HG03432 (cell line): ENCODE measurements at regions not wholly inside any gene's neighbourhood (a gene's known extent, or its start where the extent isn't known, plus 50 kb on each side); places are given as distances from the start of the nearest gene placed in this dataset.
A peak's percentile ranks its signal among the peaks of the same experiment; 100 is the strongest.

ENCODE experiments used
- ATAC-seq: cut with Tn5 transposase; IDR thresholded peaks from one replicate; pipeline ENCODE4 v1.9.1; 2021; ENCODE audit warnings: mild to moderate bottlenecking, moderate library complexity; ENCODE audit not compliant: unreplicated experiment

DNA sequence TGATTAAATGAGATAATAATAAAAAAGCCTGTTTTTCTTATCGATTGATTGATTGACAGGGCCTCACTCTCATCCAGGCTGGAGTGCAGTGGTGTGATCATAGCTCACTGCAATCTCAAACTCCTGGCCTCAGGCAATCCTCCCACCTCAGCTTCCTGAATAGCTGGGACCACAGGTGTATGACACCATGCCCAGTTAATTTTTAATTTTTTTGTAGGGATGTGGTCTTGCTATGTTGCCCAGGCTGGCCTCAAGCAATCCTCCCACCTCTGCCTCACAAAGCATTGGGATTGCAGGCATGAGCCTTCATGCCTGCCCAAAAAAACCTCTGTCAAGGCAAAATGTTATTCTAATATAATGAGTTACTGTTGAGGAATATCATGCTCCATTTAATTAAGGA lies 346.4 kb upstream of the DAB1 start:
- ATAC-seq, result no peak

DNA sequence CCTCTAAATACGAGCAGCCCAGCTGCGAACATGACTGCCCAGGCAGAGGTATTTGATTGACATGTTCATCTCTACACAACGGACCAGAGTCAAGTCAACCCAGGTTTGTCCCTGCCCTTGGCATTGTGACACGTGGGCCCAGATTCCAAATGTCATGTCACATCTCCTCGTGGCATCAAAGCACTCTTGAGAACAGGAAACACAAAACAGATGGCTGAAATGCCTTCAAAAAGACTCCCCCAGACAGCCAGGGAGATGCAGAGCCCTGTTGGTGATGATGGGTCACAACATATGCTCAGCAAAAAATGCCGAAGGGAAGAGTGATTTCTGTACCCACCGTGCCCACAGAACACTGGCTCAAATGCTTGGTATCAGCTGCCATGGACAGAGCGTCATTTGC lies 337.8 kb upstream of the DAB1 start:
- ATAC-seq, result no peak

- no peak for ATAC-seq
Measured at GRCh38 chr1:57752843-57753242, 329.0 kb upstream of the DAB1 start.

DNA sequence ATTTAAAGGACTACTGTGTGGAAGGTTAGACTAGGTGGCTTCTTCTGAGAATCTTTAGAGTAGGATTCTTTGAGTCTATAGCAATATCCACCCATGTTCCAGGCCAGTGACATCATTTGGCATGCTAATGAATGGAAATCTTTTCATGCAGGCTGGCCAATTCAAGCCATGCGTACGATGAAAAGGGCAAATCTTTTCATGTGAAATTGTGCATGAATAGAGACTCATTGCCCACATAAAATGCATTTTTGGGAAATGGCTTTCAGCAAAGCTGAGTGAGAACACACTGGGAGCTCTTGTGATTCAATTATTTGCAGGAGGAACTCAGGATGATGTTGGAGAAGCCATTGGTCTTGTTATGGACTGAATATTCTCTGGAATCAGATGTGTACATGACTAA lies 324.9 kb upstream of the DAB1 start:
- ATAC-seq, result no peak

- no peak for ATAC-seq
Measured at GRCh38 chr1:57747818-57748217, 324.0 kb upstream of the DAB1 start.

GRCh38 chr1:57741521-57741920 lies 317.7 kb upstream of the DAB1 start:
- peak; percentile 96 for ATAC-seq

GRCh38 chr1:57736940-57737339 lies 313.1 kb upstream of the DAB1 start:
- ATAC-seq, result no peak

DNA sequence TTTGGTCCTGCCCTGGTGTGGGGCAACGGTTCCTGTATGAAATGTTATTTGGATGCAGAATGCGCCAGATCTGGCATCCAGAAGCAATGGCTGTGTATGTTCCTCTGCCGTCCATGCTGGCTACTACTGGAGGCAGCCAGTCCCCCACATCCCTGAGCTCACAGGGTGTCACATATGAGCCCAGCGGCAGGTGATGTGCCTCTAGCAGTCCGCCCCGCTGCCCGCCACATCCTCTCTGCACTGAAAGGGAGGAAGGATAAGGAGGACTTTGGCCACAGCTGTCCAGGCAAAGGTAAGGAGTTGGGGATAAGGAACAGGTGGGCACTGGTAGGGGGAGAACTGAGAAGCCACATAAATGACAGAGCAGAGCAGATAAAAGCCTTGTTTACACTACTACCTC lies 305.3 kb upstream of the DAB1 start:
- no peak for ATAC-seq

- no peak for ATAC-seq
Measured at GRCh38 chr1:57727121-57727520, 303.3 kb upstream of the DAB1 start.

DNA sequence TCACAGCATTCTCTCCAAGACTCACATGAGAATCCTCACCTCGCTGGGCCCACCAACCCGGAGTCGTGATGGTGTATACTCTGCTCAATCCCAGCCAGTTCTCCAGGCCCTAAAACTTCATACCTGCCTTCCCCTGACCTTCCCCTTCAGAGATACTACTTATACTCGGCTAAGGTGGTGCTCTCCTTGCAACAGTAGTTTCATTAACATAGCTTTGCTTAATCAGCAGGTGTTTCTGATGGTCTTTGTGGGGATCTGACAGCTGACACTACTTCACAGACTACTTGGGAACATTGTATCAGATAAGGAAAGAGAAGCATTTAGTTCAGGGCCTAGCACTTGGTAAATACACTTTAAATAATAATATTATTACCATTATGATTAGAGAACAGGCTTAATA lies 301.5 kb upstream of the DAB1 start:
- no peak for ATAC-seq

DNA sequence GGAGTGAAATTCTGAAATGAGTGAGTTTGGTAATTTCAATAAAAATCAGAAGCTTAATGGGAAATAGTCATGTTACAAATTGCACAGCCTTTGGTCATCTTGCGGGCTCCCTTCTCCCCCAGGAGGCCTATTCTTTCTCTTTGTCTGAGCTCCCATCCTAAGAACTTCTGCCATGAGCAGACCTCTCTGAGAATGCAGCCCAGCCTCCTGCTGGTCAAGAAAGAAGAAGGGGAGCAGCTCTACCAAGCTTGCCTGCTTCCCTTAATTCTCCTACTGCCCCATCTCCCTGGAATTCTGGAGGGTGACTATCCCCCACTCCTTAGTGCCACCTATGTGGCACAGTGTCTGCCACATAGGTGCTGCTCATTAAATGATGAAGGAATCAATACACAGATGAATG lies 300.7 kb upstream of the DAB1 start:
- no peak for ATAC-seq

- ATAC-seq, result no peak
Measured at GRCh38 chr1:57722285-57722978, 298.6 kb upstream of the DAB1 start.

DNA sequence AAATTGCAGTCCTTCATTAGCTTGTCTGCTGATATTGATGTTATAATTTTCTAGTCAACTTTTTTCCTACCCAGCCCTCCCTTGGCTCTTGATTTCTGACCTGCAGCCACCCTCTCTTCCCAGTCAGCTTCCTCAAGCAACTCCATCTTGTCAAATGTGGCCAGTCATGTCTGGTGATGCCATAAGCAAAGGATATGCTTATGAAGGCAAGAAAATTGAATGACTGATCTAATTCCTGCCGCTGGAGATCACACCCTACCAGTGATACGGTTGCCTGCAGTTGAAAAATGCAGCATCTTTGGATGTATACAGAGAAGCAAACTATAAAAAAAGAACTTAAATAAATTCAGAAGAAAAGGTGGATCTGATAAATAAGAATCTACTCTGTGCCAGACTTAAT lies 297.1 kb upstream of the DAB1 start:
- no peak for ATAC-seq

GRCh38 chr1:57719274-57719673 lies 295.4 kb upstream of the DAB1 start:
- no peak for ATAC-seq

DNA sequence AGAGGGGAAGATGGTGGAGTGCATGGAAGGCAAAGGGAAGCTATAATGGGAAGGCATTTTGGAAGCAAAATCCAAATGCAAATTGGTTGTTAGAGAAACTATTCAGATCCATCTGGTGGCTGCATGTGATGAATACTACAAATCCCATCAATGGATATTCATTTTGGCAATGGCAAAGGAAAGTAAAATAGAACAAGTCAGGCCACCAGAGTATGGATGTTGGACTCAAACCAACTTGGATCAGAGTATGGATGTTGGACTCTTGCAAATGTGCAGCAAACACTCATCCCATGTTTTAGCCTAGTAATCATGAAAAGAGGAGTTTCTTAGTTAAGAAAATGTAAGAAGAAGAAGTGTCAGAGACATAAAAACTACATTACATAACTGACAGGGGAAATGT lies 289.6 kb upstream of the DAB1 start:
- no peak for ATAC-seq

DNA sequence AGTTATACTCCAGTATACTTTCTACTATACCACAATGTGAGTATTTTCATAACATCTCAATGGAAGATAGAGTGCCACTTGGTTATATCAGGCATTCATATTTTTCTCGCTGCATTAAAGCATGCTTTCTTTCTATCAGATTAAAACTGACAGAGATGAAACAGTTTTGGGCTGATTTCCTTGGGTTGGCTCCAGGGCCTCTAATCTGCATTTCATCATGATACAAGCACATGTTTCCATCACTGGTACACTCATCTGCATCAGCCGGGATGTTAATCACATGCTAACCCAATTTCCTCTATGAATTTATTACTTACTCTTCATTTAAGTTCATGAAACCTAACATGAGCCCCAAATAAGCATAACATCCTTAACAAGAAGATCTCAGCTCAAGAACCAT lies 289.0 kb upstream of the DAB1 start:
- ATAC-seq, result no peak

GRCh38 chr1:57711326-57711725 lies 287.5 kb upstream of the DAB1 start:
- no peak for ATAC-seq

DNA sequence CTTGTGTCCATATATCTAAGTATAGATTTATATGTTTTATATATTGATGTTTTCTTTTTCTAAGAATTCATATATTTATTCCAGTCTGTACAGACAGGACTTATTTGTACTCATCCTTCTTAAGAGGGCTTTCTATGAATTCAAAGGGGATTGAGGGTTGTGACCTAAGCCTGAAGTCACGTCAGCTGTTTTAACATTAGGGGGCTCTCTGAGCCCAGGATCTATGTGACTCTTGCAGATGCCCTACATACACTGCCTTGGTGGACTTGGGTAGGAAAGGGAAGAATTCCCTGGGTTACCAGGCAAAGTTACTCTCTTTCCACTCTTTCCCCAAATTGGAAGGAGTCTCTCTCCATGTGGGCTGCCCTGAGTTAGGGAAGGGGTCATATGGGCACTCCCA lies 283.8 kb upstream of the DAB1 start:
- ATAC-seq, result no peak

- ATAC-seq, result no peak
Measured at GRCh38 chr1:57704811-57705210, 281.0 kb upstream of the DAB1 start.

DNA sequence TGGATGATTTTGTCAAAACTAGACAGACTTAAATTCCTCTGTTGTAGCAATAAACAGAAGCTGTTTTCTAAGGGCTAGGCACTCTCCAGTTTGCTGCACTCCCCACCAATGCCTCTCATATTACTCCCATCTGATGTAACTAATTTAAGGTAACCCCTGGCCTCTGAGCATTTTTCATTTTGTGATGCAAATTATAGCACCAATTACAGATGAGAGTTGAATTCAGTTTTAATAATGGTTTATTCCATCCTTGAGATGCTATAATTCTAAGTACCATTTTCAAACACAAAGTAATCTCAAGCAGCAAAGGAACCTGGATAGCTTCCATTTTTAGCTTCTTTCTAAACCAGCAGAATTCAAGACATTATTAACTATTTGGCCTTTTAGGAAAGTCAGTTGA lies 280.4 kb upstream of the DAB1 start:
- ATAC-seq, result no peak

DNA sequence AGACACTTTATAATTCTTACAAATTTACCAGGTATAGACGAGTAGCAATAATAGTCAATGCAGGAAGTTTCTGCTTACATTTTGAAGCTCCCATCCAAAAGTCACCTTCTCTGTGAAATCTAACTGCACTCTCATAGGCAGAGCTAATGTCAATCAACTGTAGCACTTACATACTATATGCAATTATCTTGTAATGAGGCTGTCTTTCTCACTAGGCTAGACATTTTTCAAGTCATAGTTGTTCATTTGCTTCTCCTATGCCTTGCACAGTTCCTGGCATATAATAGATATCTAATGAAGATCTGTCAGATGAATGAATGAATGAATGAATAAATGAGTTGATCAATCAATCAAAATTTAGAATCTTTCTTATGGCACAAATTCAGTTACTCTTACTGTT lies 273.0 kb upstream of the DAB1 start:
- no peak for ATAC-seq

GRCh38 chr1:57696043-57696442 lies 272.2 kb upstream of the DAB1 start:
- ATAC-seq, result no peak

DNA sequence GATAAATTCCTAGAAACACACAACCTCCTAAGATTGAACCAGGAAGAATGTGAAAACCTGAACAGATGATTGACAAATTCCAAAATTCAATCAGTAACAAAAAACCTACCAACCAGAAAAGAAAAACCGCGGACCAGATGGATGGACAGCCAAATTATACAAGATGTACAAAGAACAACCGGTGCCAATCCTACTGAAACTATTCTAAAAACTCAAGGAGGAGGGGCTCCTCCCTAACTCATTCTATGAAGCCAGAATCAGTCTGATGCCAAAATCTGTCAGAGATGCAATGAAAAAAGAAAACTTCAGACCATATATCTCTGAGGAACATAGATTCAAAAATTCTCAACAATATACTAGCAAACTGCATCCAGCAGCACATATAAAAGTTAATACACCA lies 262.4 kb upstream of the DAB1 start:
- ATAC-seq, result no peak
